C4-2B (cell line): ENCODE measurements at regions not wholly inside any gene's neighbourhood (a gene's known extent, or its start where the extent isn't known, plus 50 kb on each side); places are given as distances from the start of the nearest gene placed in this dataset.

ENCODE experiments used
- H3K27ac ChIP-seq: fragments of 450-650 bp; 2 replicates; pipeline ENCODE4 v1.5.1; 2017
- CTCF ChIP-seq: fragments of 450-650 bp; conservative IDR thresholded peaks from 2 replicates; pipeline ENCODE4 v1.5.1; 2017; ENCODE audit warnings: mild to moderate bottlenecking
- ZFX ChIP-seq: fragments of 450-650 bp; IDR thresholded peaks from 2 replicates; pipeline ENCODE4 v1.6.1; 2017

GRCh38 chr4:19910861-19911525 lies 340.7 kb upstream of the SLIT2 start:
- H3K27ac ChIP-seq = no peak overlapping the region
- TF ChIP-seq CTCF = no peak
- no peak for TF ChIP-seq ZFX

GRCh38 chr4:19905024-19905423 lies 346.7 kb upstream of the SLIT2 start:
- H3K27ac ChIP-seq = no peak overlapping the region
- no peak for TF ChIP-seq ZFX
- no peak for TF ChIP-seq CTCF

GRCh38 chr4:19888587-19888986 lies 363.1 kb upstream of the SLIT2 start:
- H3K27ac ChIP-seq = no peak overlapping the region
- TF ChIP-seq CTCF (peak; percentile 31), ZFX (no peak)

GRCh38 chr4:19883841-19884240 lies 367.9 kb upstream of the SLIT2 start:
- no peak for TF ChIP-seq CTCF
- TF ChIP-seq ZFX = no peak
- H3K27ac ChIP-seq = no peak overlapping the region

- TF ChIP-seq ZFX (no peak), CTCF (no peak)
- H3K27ac ChIP-seq = no peak overlapping the region
Measured at GRCh38 chr4:19880206-19880605, 371.5 kb upstream of the SLIT2 start.

- no peak for TF ChIP-seq ZFX
- TF ChIP-seq CTCF = no peak
- H3K27ac ChIP-seq = no peak overlapping the region
Measured at GRCh38 chr4:19879330-19879729, 372.4 kb upstream of the SLIT2 start.

- H3K27ac ChIP-seq = no peak overlapping the region
- TF ChIP-seq CTCF (no peak), ZFX (no peak)
Measured at GRCh38 chr4:19857991-19858390, 393.7 kb upstream of the SLIT2 start.
